Panc1 (cell line): ENCODE measurements at regions not wholly inside any gene's neighbourhood (a gene's known extent, or its start where the extent isn't known, plus 50 kb on each side); places are given as distances from the start of the nearest gene placed in this dataset.

Experiments used
- POLR2AphosphoS5 ChIP-seq: IDR thresholded peaks from 2 replicates; pipeline ENCODE4 v1.6.1; 2012; ENCODE audit warnings: mild to moderate bottlenecking, low read depth, low read length, moderate library complexity
- SIN3A ChIP-seq: IDR thresholded peaks from 2 replicates; pipeline ENCODE4 v1.6.1; 2012; ENCODE audit warnings: low read depth, mild to moderate bottlenecking, low read length, moderate library complexity, borderline replicate concordance; ENCODE audit not compliant: insufficient read depth
- TF ChIP-seq, protein P1 (sequence below): fragments of 450-650 bp; IDR thresholded peaks from 2 replicates; pipeline ENCODE4 v1.5.1; 2017; ENCODE audit warnings: mild to moderate bottlenecking

- TF ChIP-seq POLR2AphosphoS5 (no peak), SIN3A (no peak)
- TF ChIP-seq, protein P1, sequence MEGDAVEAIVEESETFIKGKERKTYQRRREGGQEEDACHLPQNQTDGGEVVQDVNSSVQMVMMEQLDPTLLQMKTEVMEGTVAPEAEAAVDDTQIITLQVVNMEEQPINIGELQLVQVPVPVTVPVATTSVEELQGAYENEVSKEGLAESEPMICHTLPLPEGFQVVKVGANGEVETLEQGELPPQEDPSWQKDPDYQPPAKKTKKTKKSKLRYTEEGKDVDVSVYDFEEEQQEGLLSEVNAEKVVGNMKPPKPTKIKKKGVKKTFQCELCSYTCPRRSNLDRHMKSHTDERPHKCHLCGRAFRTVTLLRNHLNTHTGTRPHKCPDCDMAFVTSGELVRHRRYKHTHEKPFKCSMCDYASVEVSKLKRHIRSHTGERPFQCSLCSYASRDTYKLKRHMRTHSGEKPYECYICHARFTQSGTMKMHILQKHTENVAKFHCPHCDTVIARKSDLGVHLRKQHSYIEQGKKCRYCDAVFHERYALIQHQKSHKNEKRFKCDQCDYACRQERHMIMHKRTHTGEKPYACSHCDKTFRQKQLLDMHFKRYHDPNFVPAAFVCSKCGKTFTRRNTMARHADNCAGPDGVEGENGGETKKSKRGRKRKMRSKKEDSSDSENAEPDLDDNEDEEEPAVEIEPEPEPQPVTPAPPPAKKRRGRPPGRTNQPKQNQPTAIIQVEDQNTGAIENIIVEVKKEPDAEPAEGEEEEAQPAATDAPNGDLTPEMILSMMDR: no peak
Measured at GRCh38 chr13:82850644-82851043, 1031.6 kb downstream of the SLITRK1 start.
